ENCODE measurements at regions not wholly inside any gene's neighbourhood (a gene's known extent, or its start where the extent isn't known, plus 50 kb on each side); places are given as distances from the start of the nearest gene placed in this dataset.

DNA sequence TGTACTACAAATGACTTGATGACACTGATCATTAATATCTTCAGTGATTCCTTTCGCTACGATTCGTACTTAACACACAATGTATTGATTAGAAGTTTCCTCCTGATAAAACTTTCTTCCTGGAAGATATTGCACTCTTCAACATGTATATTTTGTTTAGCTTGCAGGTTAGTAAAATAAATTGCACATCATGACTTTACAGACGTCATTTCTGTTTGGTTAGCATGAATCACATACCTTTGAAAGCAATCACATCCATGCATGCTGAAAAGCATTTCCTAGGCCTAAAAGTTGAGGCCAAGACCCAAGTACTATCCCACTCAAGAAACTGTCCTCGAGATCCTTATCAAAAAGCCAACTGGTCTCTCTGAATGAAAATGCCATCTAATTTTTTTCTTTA is 1841.0 kb upstream of the PCDH7 start:
- TF ChIP-seq BHLHE40 (IDR thresholded peaks at IDR 0.05; ENCODE audit: low read depth, low read length) (no peak), POLR2A (IDR thresholded peaks at IDR 0.05; ENCODE audit: low read length) (no peak), ESRRA (IDR thresholded peaks at IDR 0.05; ENCODE audit: borderline replicate concordance, low read length) (no peak), CHD2 (IDR thresholded peaks at IDR 0.05; ENCODE audit: low read length, partially characterized antibody) (no peak), JUNB (IDR thresholded peaks at IDR 0.05) (no peak), SMC3 (IDR thresholded peaks at IDR 0.05) (no peak), RAD21 (conservative IDR thresholded peaks at IDR 0.05 in 1 of 2, IDR thresholded peaks at IDR 0.05 in 1 of 2) (no peak), HOXA7 (CRISPR knock-in tag; IDR thresholded peaks at IDR 0.05) (no peak), EHMT2 (IDR thresholded peaks at IDR 0.05; ENCODE audit: low read depth) (no peak)
- TF ChIP-seq, protein P1, sequence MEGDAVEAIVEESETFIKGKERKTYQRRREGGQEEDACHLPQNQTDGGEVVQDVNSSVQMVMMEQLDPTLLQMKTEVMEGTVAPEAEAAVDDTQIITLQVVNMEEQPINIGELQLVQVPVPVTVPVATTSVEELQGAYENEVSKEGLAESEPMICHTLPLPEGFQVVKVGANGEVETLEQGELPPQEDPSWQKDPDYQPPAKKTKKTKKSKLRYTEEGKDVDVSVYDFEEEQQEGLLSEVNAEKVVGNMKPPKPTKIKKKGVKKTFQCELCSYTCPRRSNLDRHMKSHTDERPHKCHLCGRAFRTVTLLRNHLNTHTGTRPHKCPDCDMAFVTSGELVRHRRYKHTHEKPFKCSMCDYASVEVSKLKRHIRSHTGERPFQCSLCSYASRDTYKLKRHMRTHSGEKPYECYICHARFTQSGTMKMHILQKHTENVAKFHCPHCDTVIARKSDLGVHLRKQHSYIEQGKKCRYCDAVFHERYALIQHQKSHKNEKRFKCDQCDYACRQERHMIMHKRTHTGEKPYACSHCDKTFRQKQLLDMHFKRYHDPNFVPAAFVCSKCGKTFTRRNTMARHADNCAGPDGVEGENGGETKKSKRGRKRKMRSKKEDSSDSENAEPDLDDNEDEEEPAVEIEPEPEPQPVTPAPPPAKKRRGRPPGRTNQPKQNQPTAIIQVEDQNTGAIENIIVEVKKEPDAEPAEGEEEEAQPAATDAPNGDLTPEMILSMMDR (IDR thresholded peaks at IDR 0.05), result no peak
